Uterus (tissue), 2 donors: ENCODE measurements at regions not wholly inside any gene's neighbourhood (a gene's known extent, or its start where the extent isn't known, plus 50 kb on each side); places are given as distances from the start of the nearest gene placed in this dataset.

Source experiments
- CTCF ChIP-seq, 4 experiments: fragments of 200-600 bp in 2 of 4; fragments of 450-650 bp in 2 of 4; sonication (generic) in 2 of 4; IDR thresholded peaks; one replicate each; pipeline ENCODE4 v1.5.1; 2016 to 2019; ENCODE audit warnings: antibody characterized with exemption in 4 of 4, mild to moderate bottlenecking in 2 of 4, moderate library complexity in 1 of 4
- POLR2A ChIP-seq, 2 donors: fragments of 450-650 bp; IDR thresholded peaks; one replicate each; pipeline ENCODE4 v1.6.1; 2016; ENCODE audit warnings: antibody characterized with exemption in 2 of 2, mild to moderate bottlenecking in 1 of 2, moderate library complexity in 1 of 2

GRCh38 chr9:124140941-124141568 is 116.7 kb upstream of the NEK6 start:
- TF ChIP-seq CTCF (IDR thresholded peaks at IDR 0.05) (no peak), POLR2A (IDR thresholded peaks at IDR 0.05) (no peak)
